ENCODE measurements at regions not wholly inside any gene's neighbourhood (a gene's known extent, or its start where the extent isn't known, plus 50 kb on each side); places are given as distances from the start of the nearest gene placed in this dataset.

GRCh38 chr2:43039376-43040080 is 186.9 kb downstream of the ZFP36L2 start:
- DNase-seq (ENCODE audit: low read depth in 1 of 2, low spot score in 1 of 2), result no peak

- no peak for DNase-seq (ENCODE audit: low read depth in 1 of 2, low spot score in 1 of 2)
Measured at GRCh38 chr2:43038696-43039094, 187.7 kb downstream of the ZFP36L2 start.

GRCh38 chr2:43038034-43038695 is 188.2 kb downstream of the ZFP36L2 start:
- DNase-seq (ENCODE audit: low read depth in 1 of 2, low spot score in 1 of 2), result no peak

GRCh38 chr2:43035922-43036321 is 190.5 kb downstream of the ZFP36L2 start:
- no peak for DNase-seq (ENCODE audit: low read depth in 1 of 2, low spot score in 1 of 2)

- DNase-seq (ENCODE audit: low read depth in 1 of 2, low spot score in 1 of 2), result no peak
Measured at GRCh38 chr2:43034921-43035320, 191.5 kb downstream of the ZFP36L2 start.

- DNase-seq (ENCODE audit: low read depth in 1 of 2, low spot score in 1 of 2), result no peak
Measured at GRCh38 chr2:43034242-43034619, 192.2 kb downstream of the ZFP36L2 start.

GRCh38 chr2:43033466-43034241 is 192.8 kb downstream of the ZFP36L2 start:
- DNase-seq (ENCODE audit: low read depth in 1 of 2, low spot score in 1 of 2), result no peak

GRCh38 chr2:43033016-43033270 is 193.5 kb downstream of the ZFP36L2 start:
- DNase-seq (ENCODE audit: low read depth in 1 of 2, low spot score in 1 of 2), result no peak

GRCh38 chr2:43032213-43033015 is 194.0 kb downstream of the ZFP36L2 start:
- DNase-seq (ENCODE audit: low read depth in 1 of 2, low spot score in 1 of 2), result no peak

- DNase-seq (ENCODE audit: low read depth in 1 of 2, low spot score in 1 of 2), result no peak
Measured at GRCh38 chr2:43031471-43032212, 194.8 kb downstream of the ZFP36L2 start.

GRCh38 chr2:43030551-43031307 is 195.7 kb downstream of the ZFP36L2 start:
- DNase-seq (ENCODE audit: low read depth in 1 of 2, low spot score in 1 of 2), result no peak

GRCh38 chr2:43029186-43029585 is 197.2 kb downstream of the ZFP36L2 start:
- no peak for DNase-seq (ENCODE audit: low read depth in 1 of 2, low spot score in 1 of 2)

- no peak for DNase-seq (ENCODE audit: low read depth in 1 of 2, low spot score in 1 of 2)
Measured at GRCh38 chr2:43028188-43028587, 198.2 kb downstream of the ZFP36L2 start.

GRCh38 chr2:43027097-43027873 is 199.1 kb downstream of the ZFP36L2 start:
- DNase-seq (ENCODE audit: low read depth in 1 of 2, low spot score in 1 of 2), result no peak

- DNase-seq (ENCODE audit: low read depth in 1 of 2, low spot score in 1 of 2), result no peak
Measured at GRCh38 chr2:43026426-43027096, 199.8 kb downstream of the ZFP36L2 start.

- no peak for DNase-seq (ENCODE audit: low read depth in 1 of 2, low spot score in 1 of 2)
Measured at GRCh38 chr2:43025709-43026295, 200.6 kb downstream of the ZFP36L2 start.

- peak in 1 of 2 donors; percentile 7 for DNase-seq (ENCODE audit: low read depth in 1 of 2, low spot score in 1 of 2)
Measured at GRCh38 chr2:43024515-43025011, 201.8 kb downstream of the ZFP36L2 start.

GRCh38 chr2:43023791-43024514 is 202.5 kb downstream of the ZFP36L2 start:
- DNase-seq (ENCODE audit: low read depth in 1 of 2, low spot score in 1 of 2), result no peak
